Activated T-helper 9 cell treated with anti-CD3 and anti-CD28 coated beads, Interleukin-2, amount 50 U/mL, for 16 hours (primary cell): ENCODE measurements at regions not wholly inside any gene's neighbourhood (a gene's known extent, or its start where the extent isn't known, plus 50 kb on each side); places are given as distances from the start of the nearest gene placed in this dataset.

Source experiments
- DNase-seq: peaks from one replicate; pipeline ENCODE4 v3.0.0-alpha.2; 2020; ENCODE audit warnings: low read depth

GRCh38 chr3:15952543-15953175, 154.9 kb upstream of the ANKRD28 start:
- no peak for DNase-seq

DNA sequence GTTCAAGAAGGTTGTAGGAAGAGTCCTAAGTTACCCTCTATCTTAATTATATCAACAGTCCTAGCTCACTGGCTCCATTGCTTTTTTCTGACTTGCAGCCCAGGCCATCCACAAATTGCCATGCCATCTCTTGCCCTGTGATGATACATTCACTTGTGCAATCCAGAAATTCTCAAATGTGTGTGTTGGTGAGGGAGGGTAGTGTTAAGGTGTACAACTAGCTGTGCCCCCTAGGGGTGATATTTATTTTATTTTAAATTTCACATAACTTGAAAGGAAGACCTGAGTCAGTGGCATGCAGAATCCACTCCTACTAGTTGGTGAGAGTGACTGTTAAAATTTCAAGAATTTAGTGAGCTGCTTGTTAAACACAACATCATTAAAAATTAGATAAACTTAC, 156.1 kb upstream of the ANKRD28 start:
- DNase-seq, result no peak

- no peak for DNase-seq
These were observed 158.2 kb upstream of the ANKRD28 start for GRCh38 chr3:15955968-15956367.

GRCh38 chr3:15958692-15959433, 161.1 kb upstream of the ANKRD28 start:
- no peak for DNase-seq

- no peak for DNase-seq
These were observed 161.6 kb upstream of the ANKRD28 start for GRCh38 chr3:15959434-15959811.

- no peak for DNase-seq
These were observed 167.0 kb upstream of the ANKRD28 start for GRCh38 chr3:15964605-15965442.

DNA sequence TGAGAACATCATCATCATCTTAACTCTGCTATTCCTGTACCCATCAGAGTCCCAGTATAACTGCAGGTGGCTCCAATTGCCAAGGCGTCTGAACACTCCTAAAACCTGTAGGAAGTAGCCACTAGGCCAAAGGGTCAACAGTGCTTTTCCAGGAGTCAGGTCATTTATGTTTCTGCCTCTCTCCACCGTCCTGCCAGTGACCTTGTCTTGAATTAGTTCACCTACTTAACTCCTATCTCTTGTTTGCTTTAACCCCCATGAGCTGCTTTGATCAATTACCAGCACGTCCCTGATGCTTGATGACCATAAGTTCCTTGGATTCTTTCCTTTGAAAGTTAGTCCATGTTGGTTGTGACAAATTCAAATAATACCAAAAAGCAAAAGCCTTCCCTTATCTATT, 169.8 kb upstream of the ANKRD28 start:
- DNase-seq, result no peak

- no peak for DNase-seq
These were observed 172.3 kb upstream of the ANKRD28 start for GRCh38 chr3:15969874-15970640.

- no peak for DNase-seq
These were observed 175.6 kb upstream of the ANKRD28 start for GRCh38 chr3:15973414-15973813.

GRCh38 chr3:15973940-15974339, 176.2 kb upstream of the ANKRD28 start:
- no peak for DNase-seq

GRCh38 chr3:15974647-15975046, 176.9 kb upstream of the ANKRD28 start:
- no peak for DNase-seq

DNA sequence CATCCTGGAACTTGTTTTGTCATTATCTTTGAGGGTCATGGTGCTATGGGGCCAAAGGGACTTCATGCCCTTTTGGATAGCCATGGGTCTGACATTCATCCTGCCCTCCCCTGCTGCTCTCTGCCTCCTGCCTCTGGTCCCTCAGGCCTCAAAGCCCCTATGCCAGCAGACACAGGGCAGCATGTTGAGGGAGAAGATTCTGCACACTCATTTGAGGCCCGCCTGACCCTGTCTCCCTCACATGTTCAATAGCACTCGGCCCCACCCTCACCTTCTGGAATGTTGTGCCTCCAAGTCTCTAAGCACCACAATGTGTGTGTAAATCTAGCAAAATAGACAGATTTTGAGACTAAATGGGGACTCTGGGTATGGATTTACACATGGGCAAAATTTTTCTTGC, 178.7 kb upstream of the ANKRD28 start:
- no peak for DNase-seq

GRCh38 chr3:15977090-15977489, 179.3 kb upstream of the ANKRD28 start:
- DNase-seq, result no peak

DNA sequence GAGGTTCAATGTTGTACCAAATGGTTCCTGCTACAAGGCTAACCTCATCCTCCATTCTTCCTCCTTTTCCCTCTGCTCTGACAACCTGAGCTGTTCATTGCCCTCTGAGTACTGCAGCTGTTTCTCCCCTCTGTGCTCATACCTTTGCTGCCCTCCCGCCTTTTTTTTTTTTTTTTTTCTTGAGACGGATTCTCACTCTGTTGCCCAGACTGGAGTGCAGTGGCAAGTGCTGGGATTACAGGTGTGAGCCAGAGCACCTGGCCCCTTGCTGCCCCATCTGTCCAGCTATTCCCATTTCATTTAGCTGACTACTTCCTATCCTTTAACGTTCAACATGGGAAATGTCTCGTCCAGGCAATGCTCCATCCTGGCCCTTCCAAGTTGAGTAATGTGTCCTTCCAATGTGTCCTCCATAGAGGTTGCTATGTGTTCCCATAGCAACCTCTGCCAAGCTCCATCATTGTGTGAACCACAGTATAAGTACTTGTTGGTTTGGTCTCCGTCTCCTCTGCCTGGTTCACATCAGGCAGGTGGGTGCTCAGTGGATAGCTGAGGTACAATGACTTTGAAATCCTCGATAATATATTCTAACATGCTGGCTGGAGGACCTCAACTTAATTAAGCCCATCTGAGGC, 179.9 kb upstream of the ANKRD28 start:
- no peak for DNase-seq

- no peak for DNase-seq
These were observed 181.0 kb upstream of the ANKRD28 start for GRCh38 chr3:15978801-15979200.

DNA sequence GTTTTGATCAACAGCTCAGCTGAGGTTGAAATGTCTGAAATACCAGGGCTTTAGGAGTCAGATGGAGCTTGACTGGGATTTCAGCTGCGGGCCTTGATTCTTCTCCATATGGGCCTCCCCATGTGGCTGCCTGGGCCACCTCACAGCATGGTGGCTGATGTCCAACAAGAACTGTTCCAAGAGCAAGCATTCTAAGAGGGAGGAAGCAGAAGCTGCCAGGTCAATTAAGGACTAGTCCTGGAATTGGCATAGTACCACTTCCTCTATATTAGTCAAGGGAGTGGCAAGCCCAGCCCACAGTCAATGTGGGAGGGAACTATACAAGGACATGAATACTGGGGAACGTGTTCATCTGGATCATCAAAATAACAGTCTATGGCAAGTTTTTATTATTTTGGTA, 181.7 kb upstream of the ANKRD28 start:
- no peak for DNase-seq

DNA sequence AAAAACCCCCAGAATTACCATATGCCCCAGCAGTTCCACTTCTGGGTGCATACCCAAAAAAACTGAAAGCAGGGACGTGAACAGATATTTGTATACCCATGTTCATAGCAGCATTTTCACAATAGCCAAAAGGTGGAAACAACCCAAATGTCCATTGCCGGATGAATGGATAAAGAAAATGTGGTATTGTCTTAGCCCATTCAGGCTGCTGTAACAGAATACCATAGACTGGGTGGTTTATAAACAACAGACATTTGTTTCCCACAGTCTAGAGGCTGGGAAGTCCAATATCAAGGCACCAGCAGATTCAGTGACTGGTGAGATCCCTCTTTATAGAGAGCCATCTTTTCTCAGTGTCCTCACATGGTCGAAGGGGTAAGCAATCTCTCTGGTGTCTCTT, 182.1 kb upstream of the ANKRD28 start:
- no peak for DNase-seq

- DNase-seq, result no peak
These were observed 184.5 kb upstream of the ANKRD28 start for GRCh38 chr3:15982243-15982642.

- no peak for DNase-seq
These were observed 185.0 kb upstream of the ANKRD28 start for GRCh38 chr3:15982667-15983196.

- no peak for DNase-seq
These were observed 185.5 kb upstream of the ANKRD28 start for GRCh38 chr3:15983232-15983631.

GRCh38 chr3:15983693-15984092, 185.9 kb upstream of the ANKRD28 start:
- DNase-seq, result no peak

- DNase-seq, result no peak
These were observed 185.1 kb upstream of the GALNT15 start for GRCh38 chr3:15989419-15989818.
